ENCODE measurements at regions not wholly inside any gene's neighbourhood (a gene's known extent, or its start where the extent isn't known, plus 50 kb on each side); places are given as distances from the start of the nearest gene placed in this dataset.

- TF ChIP-seq IRF2 (CRISPR knock-in tag; IDR thresholded peaks at IDR 0.05; ENCODE audit: borderline replicate concordance, low read depth): no peak
- TF ChIP-seq, protein P1, sequence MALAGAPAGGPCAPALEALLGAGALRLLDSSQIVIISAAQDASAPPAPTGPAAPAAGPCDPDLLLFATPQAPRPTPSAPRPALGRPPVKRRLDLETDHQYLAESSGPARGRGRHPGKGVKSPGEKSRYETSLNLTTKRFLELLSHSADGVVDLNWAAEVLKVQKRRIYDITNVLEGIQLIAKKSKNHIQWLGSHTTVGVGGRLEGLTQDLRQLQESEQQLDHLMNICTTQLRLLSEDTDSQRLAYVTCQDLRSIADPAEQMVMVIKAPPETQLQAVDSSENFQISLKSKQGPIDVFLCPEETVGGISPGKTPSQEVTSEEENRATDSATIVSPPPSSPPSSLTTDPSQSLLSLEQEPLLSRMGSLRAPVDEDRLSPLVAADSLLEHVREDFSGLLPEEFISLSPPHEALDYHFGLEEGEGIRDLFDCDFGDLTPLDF (CRISPR knock-in tag; IDR thresholded peaks at IDR 0.05): no peak
- no peak for TF ChIP-seq NR1H2 (CRISPR knock-in tag; IDR thresholded peaks at IDR 0.05)
- TF ChIP-seq, protein P2, sequence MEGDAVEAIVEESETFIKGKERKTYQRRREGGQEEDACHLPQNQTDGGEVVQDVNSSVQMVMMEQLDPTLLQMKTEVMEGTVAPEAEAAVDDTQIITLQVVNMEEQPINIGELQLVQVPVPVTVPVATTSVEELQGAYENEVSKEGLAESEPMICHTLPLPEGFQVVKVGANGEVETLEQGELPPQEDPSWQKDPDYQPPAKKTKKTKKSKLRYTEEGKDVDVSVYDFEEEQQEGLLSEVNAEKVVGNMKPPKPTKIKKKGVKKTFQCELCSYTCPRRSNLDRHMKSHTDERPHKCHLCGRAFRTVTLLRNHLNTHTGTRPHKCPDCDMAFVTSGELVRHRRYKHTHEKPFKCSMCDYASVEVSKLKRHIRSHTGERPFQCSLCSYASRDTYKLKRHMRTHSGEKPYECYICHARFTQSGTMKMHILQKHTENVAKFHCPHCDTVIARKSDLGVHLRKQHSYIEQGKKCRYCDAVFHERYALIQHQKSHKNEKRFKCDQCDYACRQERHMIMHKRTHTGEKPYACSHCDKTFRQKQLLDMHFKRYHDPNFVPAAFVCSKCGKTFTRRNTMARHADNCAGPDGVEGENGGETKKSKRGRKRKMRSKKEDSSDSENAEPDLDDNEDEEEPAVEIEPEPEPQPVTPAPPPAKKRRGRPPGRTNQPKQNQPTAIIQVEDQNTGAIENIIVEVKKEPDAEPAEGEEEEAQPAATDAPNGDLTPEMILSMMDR (IDR thresholded peaks at IDR 0.05): no peak
- no peak for TF ChIP-seq NFYB (CRISPR knock-in tag; conservative IDR thresholded peaks at IDR 0.05; ENCODE audit: low read depth)
- TF ChIP-seq SMAD3 (CRISPR knock-in tag; IDR thresholded peaks at IDR 0.05; ENCODE audit: borderline replicate concordance): no peak
- TF ChIP-seq STAT6 (CRISPR knock-in tag; conservative IDR thresholded peaks at IDR 0.05; ENCODE audit: low read depth): no peak
Measured at GRCh38 chr1:186557147-186557777, 96.3 kb upstream of the PDC start.
